DMS153 treated with DMSO at 0.1 percent for 48 hours (cell line): ENCODE measurements at regions not wholly inside any gene's neighbourhood (a gene's known extent, or its start where the extent isn't known, plus 50 kb on each side); places are given as distances from the start of the nearest gene placed in this dataset.

Experiments used
- DNase-seq: peaks from one replicate; lab custom pipeline; 2025; ENCODE audit not compliant: unreplicated experiment; lab: John Stamatoyannopoulos, UW

DNA sequence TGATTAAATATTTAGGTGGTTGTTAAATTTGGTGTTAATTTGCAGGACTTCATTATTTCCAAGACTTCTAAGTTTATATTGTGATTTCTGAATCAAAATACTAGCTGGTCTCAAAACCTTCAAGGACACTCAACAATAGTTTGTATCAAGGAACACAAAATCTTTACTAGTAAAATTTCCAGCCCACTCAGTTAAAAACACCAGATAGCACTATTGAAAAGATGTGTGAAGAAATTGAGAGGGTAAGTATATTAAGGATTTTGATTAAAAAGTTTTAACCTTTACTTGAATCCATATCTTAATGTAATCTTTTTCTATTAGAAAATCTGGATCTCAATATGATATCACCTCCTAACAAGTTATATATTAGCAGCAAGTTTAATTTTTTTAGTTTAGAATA is 89.3 kb upstream of the UGT8 start:
- DNase-seq: no peak

DNA sequence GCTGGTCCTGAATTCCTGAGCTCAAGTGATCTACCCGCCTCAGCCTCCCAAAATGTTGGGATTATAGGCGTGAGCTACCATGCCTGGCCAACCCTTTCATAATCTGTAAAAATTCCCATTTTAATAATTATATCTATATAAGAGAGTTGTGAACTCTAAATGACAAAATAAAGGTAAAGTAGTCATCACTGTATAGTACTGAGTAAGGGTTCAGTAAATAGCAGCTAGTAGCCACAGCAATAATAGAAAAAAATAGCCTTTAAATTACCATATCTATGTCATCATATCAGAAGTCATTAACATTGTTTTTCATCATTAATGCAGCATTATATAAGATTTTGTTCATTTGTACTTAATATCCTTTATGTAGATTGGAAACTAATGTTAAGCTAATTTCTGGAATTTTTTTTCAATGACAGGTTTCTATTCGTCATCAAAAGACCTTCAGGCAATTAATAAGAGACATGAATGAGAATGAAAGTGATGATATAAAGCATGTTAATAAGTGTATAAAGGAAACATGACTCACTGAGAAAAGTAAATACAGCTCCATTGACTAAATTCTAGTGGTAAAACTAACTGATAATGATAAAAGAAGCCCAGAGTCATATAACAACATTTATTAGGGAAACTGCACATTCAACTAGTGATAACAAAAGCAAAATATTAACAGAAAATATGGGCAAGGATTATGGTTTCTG is 85.9 kb upstream of the UGT8 start:
- no peak for DNase-seq

DNA sequence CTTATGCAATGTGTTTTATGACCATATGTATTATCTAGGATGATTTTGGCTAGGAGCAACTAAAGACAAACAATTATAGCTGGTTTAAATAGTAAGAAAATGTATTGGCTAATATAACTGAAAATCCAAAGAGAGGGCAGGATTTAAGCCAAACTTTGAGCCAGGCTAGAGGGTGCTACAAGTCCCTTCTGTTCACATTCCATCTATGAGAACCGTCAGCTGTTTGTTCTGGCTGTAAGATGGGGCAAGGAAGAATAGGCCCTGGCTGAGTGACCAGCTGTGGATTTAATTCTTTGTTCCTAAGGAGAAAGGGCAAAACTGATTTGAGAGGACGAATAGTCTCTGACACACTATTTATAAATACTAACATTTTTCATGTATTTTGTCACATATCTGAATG is 79.2 kb upstream of the UGT8 start:
- no peak for DNase-seq

DNA sequence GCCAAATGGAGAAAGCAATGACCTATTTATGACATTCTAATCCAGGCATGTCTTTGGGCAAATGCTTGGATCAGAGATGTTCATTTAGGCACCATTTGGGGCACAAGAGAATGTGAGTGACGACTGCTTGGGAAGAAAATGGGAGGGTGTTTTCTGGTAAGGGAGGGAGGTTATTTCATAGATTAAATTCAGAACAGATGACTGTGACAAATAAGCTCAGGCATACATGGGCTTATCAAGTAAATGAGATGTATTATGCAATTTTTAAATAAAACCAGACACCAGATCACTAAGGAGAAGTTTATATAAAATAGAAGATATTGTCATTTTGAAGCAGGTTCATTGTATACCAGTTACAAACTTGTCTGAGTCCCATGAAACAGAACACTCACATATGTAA is 71.4 kb upstream of the UGT8 start:
- no peak for DNase-seq

DNA sequence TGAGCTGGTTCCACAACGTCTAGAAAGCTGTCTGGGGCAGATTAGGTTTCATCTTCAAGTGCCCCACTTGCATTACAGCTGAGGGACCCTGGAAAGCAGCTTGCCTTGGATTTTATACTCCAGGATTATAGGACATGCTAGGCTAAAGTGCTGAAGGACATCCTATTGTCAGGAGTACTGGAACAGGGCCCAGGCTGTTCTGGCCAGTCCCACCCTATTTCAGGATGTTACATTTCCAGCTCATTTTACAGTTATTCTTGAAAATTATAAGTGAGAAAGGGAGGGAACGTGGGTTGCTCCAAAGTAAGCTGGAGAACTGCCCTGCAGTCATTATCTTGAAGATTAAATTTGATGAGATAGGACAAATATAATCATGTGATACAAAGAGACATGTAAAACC is 71.0 kb upstream of the UGT8 start:
- DNase-seq: no peak

DNA sequence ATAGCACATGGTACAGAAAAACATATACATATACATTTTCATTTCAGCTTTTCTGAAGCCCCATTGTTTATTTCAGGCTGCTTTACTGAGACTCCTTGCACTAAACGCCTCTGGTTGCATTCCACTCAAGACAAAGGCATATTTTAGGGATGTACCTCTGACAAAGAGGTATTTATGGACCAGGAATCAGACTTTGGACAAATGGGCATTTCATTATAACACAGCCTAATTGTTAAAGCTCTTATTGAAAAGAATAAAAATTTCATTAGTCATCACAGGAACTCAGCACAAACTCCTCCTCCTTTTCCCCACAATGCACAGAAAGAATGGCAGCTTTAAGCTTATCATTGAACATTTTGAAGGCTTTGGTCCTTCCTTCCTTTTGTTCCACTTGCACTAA is 62.9 kb upstream of the UGT8 start:
- DNase-seq: no peak

DNA sequence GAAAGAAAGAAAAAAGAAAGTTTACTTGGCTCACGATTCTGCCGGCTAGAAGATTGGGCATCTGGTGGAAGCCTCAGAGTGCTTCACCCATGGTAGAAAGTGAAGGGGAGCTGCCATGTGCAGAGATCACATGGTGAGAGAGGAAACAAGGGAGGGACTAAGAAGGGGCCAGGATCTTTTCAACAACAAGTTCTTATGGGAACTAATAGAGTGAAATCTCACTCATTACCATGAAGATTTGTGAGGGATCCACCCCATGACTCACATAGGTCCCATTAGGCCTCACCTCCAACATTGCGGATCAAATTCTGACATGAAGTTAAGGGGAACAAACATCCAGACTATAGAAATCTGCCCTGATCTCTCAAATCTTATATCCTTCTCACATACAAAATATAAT is 61.3 kb upstream of the UGT8 start:
- DNase-seq: no peak

DNA sequence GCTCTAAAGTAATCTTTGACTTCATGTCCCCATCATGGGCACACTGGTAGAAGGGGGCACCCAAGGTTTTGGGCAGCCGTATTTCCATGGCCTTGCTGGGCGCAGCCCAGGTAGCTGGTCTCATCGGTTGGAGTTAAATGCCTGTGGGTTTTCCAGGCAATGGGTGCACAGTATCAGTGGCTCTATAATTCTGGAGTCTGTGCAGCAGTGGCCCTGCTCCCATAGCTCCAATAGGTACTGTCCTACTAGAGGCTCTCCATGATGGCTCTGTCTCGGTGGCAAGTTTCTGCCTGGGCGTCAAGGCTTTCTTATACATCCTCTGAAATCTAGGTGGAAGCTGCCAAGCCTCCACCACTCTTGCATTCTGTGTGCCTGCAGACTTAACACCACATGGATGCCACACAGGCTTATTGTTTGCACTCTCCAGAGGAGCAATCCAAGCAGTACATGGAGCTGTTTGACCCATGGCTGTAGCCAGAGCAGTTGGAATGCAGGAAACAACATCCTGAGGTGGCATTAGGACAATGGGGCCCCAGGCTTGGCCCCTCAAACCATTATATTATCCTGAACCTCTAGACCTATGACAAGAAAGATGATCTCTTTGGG is 60.5 kb upstream of the UGT8 start:
- DNase-seq: no peak

DNA sequence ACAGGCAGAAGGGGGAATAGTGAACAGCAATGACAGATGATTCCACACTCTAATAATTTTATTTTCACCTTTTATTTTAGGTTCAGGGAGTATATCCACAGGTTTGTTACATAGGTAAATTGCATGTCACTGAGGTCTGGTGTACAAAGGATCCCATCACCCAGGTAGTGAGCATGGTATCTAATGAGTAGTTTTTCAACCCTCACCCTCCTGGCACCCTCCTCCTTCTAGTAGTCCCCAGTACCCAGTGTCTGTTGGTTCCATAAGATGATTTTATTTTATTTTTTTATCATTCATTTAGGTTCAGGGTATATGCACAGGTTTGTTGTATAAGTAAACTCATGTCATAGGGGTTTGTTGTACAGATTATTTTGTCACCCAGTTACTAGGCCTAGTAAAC is 58.6 kb upstream of the UGT8 start:
- DNase-seq: no peak

DNA sequence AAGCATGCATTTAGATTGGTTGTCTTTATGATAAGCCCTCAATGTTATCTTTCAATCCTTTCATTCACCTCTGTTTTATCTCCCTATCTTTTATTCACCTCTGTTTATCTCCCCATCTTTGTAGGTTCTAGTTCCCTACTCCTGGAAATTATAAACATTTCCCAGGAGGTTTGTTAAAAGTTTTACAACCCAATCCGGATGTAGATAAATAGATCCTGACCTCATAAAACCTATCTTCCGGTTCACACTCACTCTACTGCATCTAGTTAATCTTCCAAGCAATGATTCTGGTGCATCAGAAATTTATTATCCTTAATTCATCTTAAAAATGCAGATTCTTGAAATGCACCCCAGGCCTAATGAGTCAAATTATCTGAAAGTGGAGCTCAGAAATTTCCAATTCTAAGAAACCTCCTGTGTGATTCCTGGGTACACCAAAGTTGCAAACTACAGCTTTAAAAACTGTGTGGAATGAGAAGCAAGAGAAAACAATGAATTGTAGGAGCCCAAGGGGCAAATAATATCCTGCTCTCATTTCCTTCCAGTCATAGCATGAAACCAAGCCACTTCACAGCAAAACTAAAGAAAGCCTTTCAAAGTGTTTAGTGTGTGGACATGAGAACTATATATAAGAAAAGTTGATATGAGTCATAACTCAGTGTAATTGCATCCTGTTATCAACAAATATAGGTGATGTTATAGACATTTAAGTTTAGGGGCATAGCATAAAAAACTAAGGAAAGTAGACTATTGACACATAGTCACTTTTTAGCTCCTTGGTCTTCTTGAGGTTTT is 51.1 kb upstream of the UGT8 start:
- DNase-seq: no peak
